ENCODE measurements at regions not wholly inside any gene's neighbourhood (a gene's known extent, or its start where the extent isn't known, plus 50 kb on each side); places are given as distances from the start of the nearest gene placed in this dataset.

DNA sequence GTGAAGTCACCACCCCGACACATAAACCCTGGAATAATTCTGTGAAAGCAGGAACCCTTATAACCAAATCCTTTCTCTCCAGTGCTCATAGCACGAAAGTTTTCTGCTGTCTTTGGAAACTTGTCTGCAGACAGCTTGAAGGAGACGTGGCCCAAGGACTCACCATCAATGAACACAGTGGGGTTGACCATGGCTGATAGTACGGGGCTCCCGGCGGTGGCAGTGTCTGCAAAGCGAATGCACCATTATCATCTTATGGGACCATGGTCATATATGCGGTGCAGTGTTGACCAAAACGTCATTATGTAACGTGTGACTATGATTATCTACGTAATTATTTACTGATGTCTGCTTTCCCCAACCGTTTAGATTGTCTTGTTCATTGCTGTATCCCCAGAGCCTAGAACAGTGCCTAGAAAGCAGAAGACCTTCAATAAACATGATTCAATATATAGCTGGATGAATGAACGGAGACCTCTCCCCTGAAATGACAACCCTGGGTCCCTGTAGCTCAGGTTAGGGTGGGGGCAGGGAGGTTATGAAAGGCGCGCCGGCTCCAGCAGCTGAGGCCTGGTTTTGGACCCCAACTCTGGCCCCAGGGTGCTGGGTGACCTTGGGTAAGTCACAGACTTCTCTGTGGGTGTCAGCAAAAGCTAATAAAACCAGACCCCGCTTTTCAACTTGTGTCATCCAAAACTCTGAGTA lies 128.4 kb upstream of the ZBTB40 start:
- TF ChIP-seq CTCF (IDR thresholded peaks at IDR 0.05) (no peak), POLR2A (IDR thresholded peaks at IDR 0.05) (no peak)
